Neural cell (in vitro differentiated cells): ENCODE measurements at regions not wholly inside any gene's neighbourhood (a gene's known extent, or its start where the extent isn't known, plus 50 kb on each side); places are given as distances from the start of the nearest gene placed in this dataset.
"Not testable (repeated sequence)": the region's sequence is repeated elsewhere in the genome, so short reads cannot be mapped to it uniquely, and the experiment has no call there.

Experiments
- H2AFZ ChIP-seq: fragments of 200-600, 300-800 bp; sonication (generic), shearing (Covaris generic); 2 replicates; pipeline ENCODE4 v1.6.0; 2014; ENCODE audit warnings: low read depth, mild to moderate bottlenecking, antibody characterized with exemption, low read length, moderate library complexity
- H3F3A ChIP-seq: fragments of 200-600 bp; shearing (Covaris generic); 2 replicates; pipeline ENCODE4 v1.6.1; 2016; ENCODE audit warnings: mild to moderate bottlenecking, moderate library complexity, mixed read lengths, antibody characterized with exemption, low read length; ENCODE audit not compliant: insufficient read depth, poor library complexity, severe bottlenecking
- H3K27ac ChIP-seq: fragments of 200-600, 300-800 bp; sonication (generic), shearing (Covaris generic); 2 replicates; pipeline ENCODE4 v1.5.1; 2014; ENCODE audit warnings: mild to moderate bottlenecking, low read length, moderate library complexity
- H3K27me3 ChIP-seq: fragments of 300-800, 200-600 bp; sonication (generic), shearing (Covaris generic); 2 replicates; pipeline ENCODE4 v1.6.0; 2014; ENCODE audit warnings: mild to moderate bottlenecking, low read depth, low read length, moderate library complexity; ENCODE audit not compliant: insufficient read depth
- H3K36me3 ChIP-seq: fragments of 300-800, 200-600 bp; sonication (generic), shearing (Covaris generic); 2 replicates; pipeline ENCODE4 v1.5.1; 2014; ENCODE audit warnings: mild to moderate bottlenecking, antibody characterized with exemption, low read length, moderate library complexity; ENCODE audit not compliant: insufficient read depth
- H3K4me2 ChIP-seq: fragments of 300-800, 200-600 bp; sonication (generic), shearing (Covaris generic); 2 replicates; pipeline ENCODE4 v1.6.0; 2014; ENCODE audit warnings: mild to moderate bottlenecking, low read length
- H3K4me3 ChIP-seq: fragments of 300-800, 200-600 bp; sonication (generic), shearing (Covaris generic); 2 replicates; pipeline ENCODE4 v1.5.1; 2014; ENCODE audit warnings: mild to moderate bottlenecking, low read length, moderate library complexity
- H3K79me2 ChIP-seq: fragments of 200-600 bp; shearing (Covaris generic); replicated peaks from 2 replicates; pipeline ENCODE4 v1.6.0; 2014; ENCODE audit warnings: mild to moderate bottlenecking, low read length, moderate library complexity; ENCODE audit not compliant: insufficient read depth
- H3K9ac ChIP-seq: fragments of 300-800, 200-600 bp; sonication (generic), shearing (Covaris generic); 2 replicates; pipeline ENCODE4 v1.6.1; 2016; ENCODE audit warnings: mild to moderate bottlenecking, low read length, mixed read lengths
- H3K9me2 ChIP-seq: fragments of 200-600 bp; shearing (Covaris generic); 2 replicates; pipeline ENCODE4 v1.6.1; 2016; ENCODE audit warnings: mild to moderate bottlenecking, low read length, mixed read lengths; ENCODE audit not compliant: insufficient read depth
- H3K9me3 ChIP-seq: fragments of 200-600, 300-800 bp; sonication (generic), shearing (Covaris generic); 2 replicates; pipeline ENCODE4 v1.6.1; 2016; ENCODE audit warnings: mild to moderate bottlenecking, mixed run types, low read length, moderate library complexity, mixed read lengths
- H4K20me1 ChIP-seq: fragments of 200-600 bp; shearing (Covaris generic); 2 replicates; pipeline ENCODE4 v1.6.1; 2016; ENCODE audit warnings: mild to moderate bottlenecking, mixed run types; ENCODE audit not compliant: insufficient read depth
- EP300 ChIP-seq: fragments of 450-650 bp; conservative IDR thresholded peaks from 2 replicates; pipeline ENCODE4 v1.6.1; 2014; ENCODE audit warnings: antibody characterized with exemption, mild to moderate bottlenecking, moderate library complexity; ENCODE audit not compliant: poor library complexity, severe bottlenecking
- EZH2 ChIP-seq: fragments of 200-600, 300-800 bp; shearing (Covaris generic), sonication (generic); IDR thresholded peaks from 2 replicates; pipeline ENCODE4 v1.6.1; 2014; ENCODE audit warnings: antibody characterized with exemption, low read length, borderline replicate concordance, mild to moderate bottlenecking; ENCODE audit not compliant: insufficient read depth, poor library complexity, severe bottlenecking
- MXI1 ChIP-seq: fragments of 450-650 bp; conservative IDR thresholded peaks from 2 replicates; pipeline ENCODE4 v1.6.1; 2014; ENCODE audit warnings: antibody characterized with exemption, mild to moderate bottlenecking; ENCODE audit not compliant: poor library complexity, severe bottlenecking
- POLR2AphosphoS5 ChIP-seq: IDR thresholded peaks from 2 replicates; pipeline ENCODE4 v1.6.1; 2012
- RAD21 ChIP-seq: fragments of 450-650 bp; conservative IDR thresholded peaks from 2 replicates; pipeline ENCODE4 v1.6.1; 2014; ENCODE audit warnings: antibody characterized with exemption, mild to moderate bottlenecking, moderate library complexity
- SMC3 ChIP-seq: fragments of 450-650 bp; conservative IDR thresholded peaks from 2 replicates; pipeline ENCODE4 v1.6.1; 2014; ENCODE audit warnings: antibody characterized with exemption, mild to moderate bottlenecking, moderate library complexity; ENCODE audit not compliant: poor library complexity
- TAF1 ChIP-seq: IDR thresholded peaks from 2 replicates; pipeline ENCODE4 v1.6.1; 2012; ENCODE audit warnings: low read depth
- TF ChIP-seq, protein P1 (sequence below): fragments of 450-650 bp; IDR thresholded peaks from 2 replicates; pipeline ENCODE4 v1.5.1; 2014; ENCODE audit warnings: antibody characterized with exemption, mild to moderate bottlenecking, moderate library complexity; ENCODE audit not compliant: poor library complexity, severe bottlenecking
- TF ChIP-seq, protein P2 (sequence below): IDR thresholded peaks from 2 replicates; pipeline ENCODE4 v1.6.1; 2012; ENCODE audit warnings: borderline replicate concordance

- Histone ChIP-seq H3K27ac (no peak overlapping the region), H3K9ac (no peak overlapping the region), H3K36me3 (no peaks in the 10 kb centered on the region), H2AFZ (no peak overlapping the region), H3K9me3 (peaks cover 4% of the 10 kb centered on the region), H4K20me1 (no peaks in the 10 kb centered on the region), H3K27me3 (no peaks in the 10 kb centered on the region), H3F3A (no peaks in the 10 kb centered on the region), H3K9me2 (no peaks in the 10 kb centered on the region), H3K4me3 (no peak overlapping the region), H3K4me2 (no peak overlapping the region), H3K79me2 (no peaks in the 10 kb centered on the region)
- TF ChIP-seq EP300 (no peak), SMC3 (no peak), MXI1 (no peak), EZH2 (no peak)
These were observed 146.6 kb downstream of the CSNK2A3 start for GRCh38 chr11:11206484-11206883.

- Histone ChIP-seq H4K20me1 (no peaks in the 10 kb centered on the region), H3K36me3 (no peaks in the 10 kb centered on the region), H3K4me2 (no peak overlapping the region), H3K27me3 (no peaks in the 10 kb centered on the region), H3K9me3 (peaks cover 4% of the 10 kb centered on the region), H3F3A (no peaks in the 10 kb centered on the region), H2AFZ (no peak overlapping the region), H3K79me2 (no peaks in the 10 kb centered on the region), H3K9me2 (no peaks in the 10 kb centered on the region), H3K27ac (no peak overlapping the region), H3K9ac (no peak overlapping the region), H3K4me3 (no peak overlapping the region)
- TF ChIP-seq EP300: no peak
- TF ChIP-seq, protein P1, sequence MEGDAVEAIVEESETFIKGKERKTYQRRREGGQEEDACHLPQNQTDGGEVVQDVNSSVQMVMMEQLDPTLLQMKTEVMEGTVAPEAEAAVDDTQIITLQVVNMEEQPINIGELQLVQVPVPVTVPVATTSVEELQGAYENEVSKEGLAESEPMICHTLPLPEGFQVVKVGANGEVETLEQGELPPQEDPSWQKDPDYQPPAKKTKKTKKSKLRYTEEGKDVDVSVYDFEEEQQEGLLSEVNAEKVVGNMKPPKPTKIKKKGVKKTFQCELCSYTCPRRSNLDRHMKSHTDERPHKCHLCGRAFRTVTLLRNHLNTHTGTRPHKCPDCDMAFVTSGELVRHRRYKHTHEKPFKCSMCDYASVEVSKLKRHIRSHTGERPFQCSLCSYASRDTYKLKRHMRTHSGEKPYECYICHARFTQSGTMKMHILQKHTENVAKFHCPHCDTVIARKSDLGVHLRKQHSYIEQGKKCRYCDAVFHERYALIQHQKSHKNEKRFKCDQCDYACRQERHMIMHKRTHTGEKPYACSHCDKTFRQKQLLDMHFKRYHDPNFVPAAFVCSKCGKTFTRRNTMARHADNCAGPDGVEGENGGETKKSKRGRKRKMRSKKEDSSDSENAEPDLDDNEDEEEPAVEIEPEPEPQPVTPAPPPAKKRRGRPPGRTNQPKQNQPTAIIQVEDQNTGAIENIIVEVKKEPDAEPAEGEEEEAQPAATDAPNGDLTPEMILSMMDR: no peak
- TF ChIP-seq EZH2: no peak
- TF ChIP-seq MXI1: no peak
- no peak for TF ChIP-seq TAF1
- TF ChIP-seq POLR2AphosphoS5: no peak
- no peak for TF ChIP-seq SMC3
- TF ChIP-seq RAD21: no peak
- TF ChIP-seq, protein P2, sequence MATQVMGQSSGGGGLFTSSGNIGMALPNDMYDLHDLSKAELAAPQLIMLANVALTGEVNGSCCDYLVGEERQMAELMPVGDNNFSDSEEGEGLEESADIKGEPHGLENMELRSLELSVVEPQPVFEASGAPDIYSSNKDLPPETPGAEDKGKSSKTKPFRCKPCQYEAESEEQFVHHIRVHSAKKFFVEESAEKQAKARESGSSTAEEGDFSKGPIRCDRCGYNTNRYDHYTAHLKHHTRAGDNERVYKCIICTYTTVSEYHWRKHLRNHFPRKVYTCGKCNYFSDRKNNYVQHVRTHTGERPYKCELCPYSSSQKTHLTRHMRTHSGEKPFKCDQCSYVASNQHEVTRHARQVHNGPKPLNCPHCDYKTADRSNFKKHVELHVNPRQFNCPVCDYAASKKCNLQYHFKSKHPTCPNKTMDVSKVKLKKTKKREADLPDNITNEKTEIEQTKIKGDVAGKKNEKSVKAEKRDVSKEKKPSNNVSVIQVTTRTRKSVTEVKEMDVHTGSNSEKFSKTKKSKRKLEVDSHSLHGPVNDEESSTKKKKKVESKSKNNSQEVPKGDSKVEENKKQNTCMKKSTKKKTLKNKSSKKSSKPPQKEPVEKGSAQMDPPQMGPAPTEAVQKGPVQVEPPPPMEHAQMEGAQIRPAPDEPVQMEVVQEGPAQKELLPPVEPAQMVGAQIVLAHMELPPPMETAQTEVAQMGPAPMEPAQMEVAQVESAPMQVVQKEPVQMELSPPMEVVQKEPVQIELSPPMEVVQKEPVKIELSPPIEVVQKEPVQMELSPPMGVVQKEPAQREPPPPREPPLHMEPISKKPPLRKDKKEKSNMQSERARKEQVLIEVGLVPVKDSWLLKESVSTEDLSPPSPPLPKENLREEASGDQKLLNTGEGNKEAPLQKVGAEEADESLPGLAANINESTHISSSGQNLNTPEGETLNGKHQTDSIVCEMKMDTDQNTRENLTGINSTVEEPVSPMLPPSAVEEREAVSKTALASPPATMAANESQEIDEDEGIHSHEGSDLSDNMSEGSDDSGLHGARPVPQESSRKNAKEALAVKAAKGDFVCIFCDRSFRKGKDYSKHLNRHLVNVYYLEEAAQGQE: no peak
These were observed 150.2 kb downstream of the CSNK2A3 start for GRCh38 chr11:11202885-11203284.

DNA sequence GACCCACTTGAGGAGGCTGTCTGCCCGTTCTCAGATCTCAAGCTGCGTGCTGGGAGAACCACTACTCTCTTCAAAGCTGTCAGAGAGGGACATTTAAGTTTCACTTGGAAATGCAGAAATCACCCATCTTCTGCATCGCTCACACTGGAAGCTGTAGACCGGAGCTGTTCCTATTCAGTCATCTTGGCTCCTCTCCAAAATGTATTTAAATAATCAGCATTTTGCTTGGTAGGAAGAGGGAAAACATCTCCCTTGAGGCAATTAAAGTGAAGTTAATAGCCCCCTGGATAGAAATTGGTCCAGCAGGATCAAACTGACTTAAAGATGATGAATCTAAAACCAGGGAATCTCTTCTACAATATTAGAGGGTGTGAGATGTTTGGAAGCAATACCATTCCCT is 151.7 kb downstream of the CSNK2A3 start:
- H3K36me3 ChIP-seq, H3K9me3 ChIP-seq, H3F3A ChIP-seq, H3K9me2 ChIP-seq, H3K9ac ChIP-seq, H3K27ac ChIP-seq, H4K20me1 ChIP-seq, H3K4me2 ChIP-seq, H3K4me3 ChIP-seq, H2AFZ ChIP-seq, H3K27me3 ChIP-seq, H3K79me2 ChIP-seq: not testable (repeated sequence)
